Esophagus muscularis mucosa (tissue), 3 donors: ENCODE measurements at regions not wholly inside any gene's neighbourhood (a gene's known extent, or its start where the extent isn't known, plus 50 kb on each side); places are given as distances from the start of the nearest gene placed in this dataset.

Experiments
- CTCF ChIP-seq, 3 experiments: fragments of 200-600 bp in 2 of 3; fragments of 450-650 bp in 1 of 3; sonication (generic) in 2 of 3; IDR thresholded peaks; one replicate each; pipeline ENCODE4 v1.5.1; 2017 to 2019; ENCODE audit warnings: antibody characterized with exemption in 3 of 3, mild to moderate bottlenecking in 2 of 3, moderate library complexity in 1 of 3
- POLR2A ChIP-seq: fragments of 450-650 bp; IDR thresholded peaks from one replicate; pipeline ENCODE4 v1.6.1; 2017; ENCODE audit warnings: antibody characterized with exemption, moderate library complexity, mild to moderate bottlenecking, low read depth
- POLR2AphosphoS5 ChIP-seq, 2 donors: sonication (generic); formaldehyde crosslinking; IDR thresholded peaks; one replicate each; pipeline ENCODE4 v1.6.1; 2017; ENCODE audit warnings: antibody characterized with exemption in 2 of 2

- no peak for TF ChIP-seq CTCF (IDR thresholded peaks at IDR 0.05)
- no peak for TF ChIP-seq POLR2A
- no peak for TF ChIP-seq POLR2AphosphoS5 (IDR thresholded peaks at IDR 0.05)
Measured at GRCh38 chr2:62291517-62292137, 95.7 kb downstream of the B3GNT2 start.
